HL-60/S4 treated with retinoic acid at 250 ng/mL for 4 days and 3 days (cell line): ENCODE measurements at regions not wholly inside any gene's neighbourhood (a gene's known extent, or its start where the extent isn't known, plus 50 kb on each side); places are given as distances from the start of the nearest gene placed in this dataset.
"Not testable (repeated sequence)": the region's sequence is repeated elsewhere in the genome, so short reads cannot be mapped to it uniquely, and the experiment has no call there.

Source experiments
- in situ Hi-C: fragments of 300-500 bp; cut with MboI; formaldehyde crosslinking; loops from 2 replicates; pipeline ENCODE4 v1.7.0; 2022; ENCODE audit warnings: low sequenced_read_pairs

DNA sequence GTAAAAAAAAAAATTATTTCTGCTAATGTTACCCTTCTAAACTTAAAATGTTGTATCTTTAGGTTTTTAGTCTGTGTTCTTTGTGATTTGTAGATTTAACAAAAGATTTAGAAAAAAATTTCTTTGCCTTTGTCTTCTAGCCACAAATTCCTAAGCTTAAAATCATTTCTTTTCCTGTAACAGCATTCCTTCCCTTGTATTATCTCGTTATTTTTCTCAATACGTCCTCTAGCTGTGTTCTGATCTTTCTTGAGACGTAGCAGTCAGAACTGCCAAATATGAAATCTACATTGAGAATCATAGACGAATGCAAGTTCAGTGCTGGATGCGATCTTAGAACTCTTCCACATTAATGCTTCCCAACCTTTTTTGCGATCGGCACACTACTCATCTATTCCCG is 283.1 kb downstream of the UTRN start:
- in situ Hi-C loops: no loop called here

DNA sequence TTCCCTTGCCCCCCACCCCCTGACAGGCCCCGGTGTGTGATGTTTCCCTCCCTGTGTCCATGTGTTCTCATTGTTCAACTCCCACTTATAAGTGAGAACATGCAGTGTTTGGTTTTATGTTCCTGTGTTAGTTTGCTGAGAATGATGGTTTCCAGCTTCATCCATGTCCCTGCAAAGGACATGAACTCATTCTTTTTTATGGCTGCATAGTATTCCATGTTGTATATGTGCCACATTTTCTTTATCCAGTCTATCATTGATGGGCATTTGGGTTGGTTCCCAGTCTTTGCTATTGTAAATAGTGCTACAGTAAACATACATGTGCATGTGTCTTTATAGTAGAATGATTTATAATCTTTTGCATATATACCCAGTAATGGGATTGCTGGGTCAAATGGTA is 287.4 kb downstream of the UTRN start:
- in situ Hi-C loops: not testable (repeated sequence)

DNA sequence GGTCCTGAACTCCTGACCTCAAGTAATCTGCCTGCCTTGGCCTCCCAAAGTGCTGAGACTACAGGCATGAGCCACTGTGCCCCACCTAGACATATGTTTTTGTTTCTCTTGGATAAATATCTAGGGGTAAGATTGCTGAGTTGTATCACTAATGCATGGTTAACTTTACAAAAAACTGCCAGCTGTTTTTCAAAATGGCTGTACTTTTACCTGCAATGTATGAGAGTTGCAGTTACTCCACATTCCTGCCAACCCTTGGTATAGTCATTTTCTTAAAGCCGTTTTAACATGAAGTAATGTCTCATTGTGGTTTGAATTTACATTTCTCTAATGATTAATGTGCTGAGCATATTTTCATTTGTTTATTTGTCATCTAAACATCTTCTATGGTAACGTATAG is 289.7 kb downstream of the UTRN start:
- in situ Hi-C loops: loop anchor here (25.0 kb wide), 3 partner anchors 363 to 638 kb away; no protein-coding TSS in a partner anchor

DNA sequence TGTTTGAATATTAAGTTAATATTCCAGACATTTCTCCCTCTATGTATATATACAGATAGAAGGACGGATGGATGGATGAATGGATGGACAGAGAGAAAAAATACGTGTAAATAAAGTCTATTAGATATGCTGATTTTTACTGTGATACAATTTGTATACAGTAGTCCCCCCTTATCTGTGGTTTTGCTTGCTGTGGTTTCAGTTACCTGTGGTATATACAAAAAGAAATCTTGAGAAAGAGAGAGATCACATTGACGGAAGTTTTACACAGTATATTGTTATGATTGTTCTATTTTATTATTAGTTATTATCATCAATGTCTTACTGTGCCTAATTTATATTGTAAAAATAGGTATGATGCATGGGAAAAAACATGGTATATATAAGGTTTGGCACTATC is 290.2 kb downstream of the UTRN start:
- in situ Hi-C loops: loop anchor here (25.0 kb wide), 3 partner anchors 362 to 637 kb away; no protein-coding TSS in a partner anchor

DNA sequence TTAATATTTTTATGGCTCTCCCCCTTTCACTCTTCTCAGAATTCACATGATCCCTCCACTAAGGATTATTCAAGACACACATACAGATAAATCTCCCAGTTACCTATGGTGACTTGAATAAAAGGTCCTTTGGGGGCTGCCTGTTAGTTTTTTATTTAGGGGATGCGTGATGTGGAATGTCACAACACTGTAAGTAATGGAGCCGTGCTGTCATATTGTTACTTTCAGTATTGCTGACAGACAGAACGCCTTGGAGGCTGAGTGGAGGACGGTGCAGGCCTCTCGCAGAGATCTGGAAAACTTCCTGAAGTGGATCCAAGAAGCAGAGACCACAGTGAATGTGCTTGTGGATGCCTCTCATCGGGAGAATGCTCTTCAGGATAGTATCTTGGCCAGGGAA is 291.7 kb downstream of the UTRN start:
- in situ Hi-C loops: loop anchor here (25.0 kb wide), 3 partner anchors 360 to 635 kb away; no protein-coding TSS in a partner anchor

DNA sequence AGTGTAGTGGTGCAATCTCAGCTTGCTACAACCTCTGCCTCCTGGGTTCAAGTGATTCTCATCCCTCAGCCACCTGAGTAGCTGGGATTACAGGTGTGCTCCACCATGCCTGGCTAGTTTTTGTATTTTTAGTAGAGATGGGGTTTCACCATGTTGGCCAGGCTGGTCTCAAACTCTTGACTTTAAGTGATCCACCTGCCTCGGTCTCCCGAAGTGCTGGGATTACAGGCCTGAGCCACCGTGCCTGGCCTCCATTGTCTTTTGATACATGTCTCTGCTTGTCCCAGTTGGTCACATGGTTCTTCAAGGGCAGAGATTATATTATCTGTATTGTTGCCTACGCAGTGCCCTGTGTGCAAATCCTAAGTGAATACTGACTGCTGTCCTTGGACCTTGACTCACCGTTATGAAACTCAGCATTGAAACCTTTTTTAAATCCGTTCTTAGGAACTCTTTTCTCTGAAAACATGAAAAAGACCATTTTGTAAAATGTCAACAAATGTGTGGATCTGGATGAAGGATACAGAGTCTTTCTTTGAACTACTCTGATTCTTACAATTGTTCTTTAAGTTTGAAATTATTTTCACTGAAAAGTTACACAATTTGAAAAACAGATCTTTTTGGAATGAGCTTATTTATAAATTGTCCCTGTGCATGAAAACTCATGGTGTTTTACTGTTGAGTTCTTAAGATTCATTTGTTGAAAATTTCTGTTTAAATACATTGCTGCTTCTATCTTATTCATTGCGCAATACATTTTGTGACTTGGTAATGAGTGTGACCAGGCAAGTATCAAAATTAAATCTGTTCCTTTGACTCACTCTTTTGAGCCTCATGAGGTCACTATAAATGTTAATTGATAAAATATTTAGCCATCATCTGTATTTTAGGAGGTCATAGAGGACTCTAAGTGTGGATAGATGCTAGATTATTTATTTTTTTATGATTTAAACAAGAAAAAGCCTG is 293.5 kb downstream of the UTRN start:
- in situ Hi-C loops: loop anchor here (25.0 kb wide), 3 partner anchors 359 to 634 kb away; no protein-coding TSS in a partner anchor

DNA sequence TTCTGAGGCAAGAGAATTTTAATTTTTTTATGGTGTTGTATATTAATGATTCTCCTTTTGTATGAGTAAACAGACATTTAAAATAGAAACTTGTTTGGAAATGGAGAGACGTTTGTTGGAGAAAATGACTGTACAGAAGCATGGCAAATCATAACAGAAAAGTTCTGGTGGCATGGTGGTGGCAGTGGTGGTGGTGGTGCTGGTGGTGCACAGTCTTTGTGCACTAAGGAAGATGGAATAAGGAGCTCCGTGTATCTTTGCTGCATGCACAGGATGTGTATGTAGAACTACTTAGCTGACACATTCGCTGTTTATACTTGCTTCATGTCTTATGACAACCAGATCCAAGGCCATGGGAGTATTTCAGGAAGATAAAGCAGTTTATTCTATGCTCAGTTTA is 294.9 kb downstream of the UTRN start:
- in situ Hi-C loops: loop anchor here (25.0 kb wide), 3 partner anchors 357 to 632 kb away; no protein-coding TSS in a partner anchor

DNA sequence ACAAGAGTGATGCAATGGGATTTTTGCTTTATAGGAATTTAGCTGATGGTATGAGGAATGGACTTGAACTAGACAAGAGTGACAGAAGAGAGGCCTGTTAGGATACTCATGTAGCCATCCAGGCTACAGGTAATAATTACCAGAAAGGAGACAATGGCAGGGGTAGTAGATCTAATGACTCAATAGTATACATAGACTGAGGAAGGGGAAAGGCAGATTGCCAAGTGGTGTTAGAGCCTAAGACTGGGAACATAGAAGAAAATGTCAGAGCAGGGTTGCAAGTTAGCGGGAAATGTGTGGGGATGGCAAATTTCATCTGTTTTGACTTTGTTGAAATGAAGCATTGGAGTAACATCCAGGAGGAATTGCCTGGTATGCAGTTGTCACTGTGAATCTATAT is 295.6 kb downstream of the UTRN start:
- in situ Hi-C loops: loop anchor here (25.0 kb wide), 3 partner anchors 357 to 632 kb away; no protein-coding TSS in a partner anchor

DNA sequence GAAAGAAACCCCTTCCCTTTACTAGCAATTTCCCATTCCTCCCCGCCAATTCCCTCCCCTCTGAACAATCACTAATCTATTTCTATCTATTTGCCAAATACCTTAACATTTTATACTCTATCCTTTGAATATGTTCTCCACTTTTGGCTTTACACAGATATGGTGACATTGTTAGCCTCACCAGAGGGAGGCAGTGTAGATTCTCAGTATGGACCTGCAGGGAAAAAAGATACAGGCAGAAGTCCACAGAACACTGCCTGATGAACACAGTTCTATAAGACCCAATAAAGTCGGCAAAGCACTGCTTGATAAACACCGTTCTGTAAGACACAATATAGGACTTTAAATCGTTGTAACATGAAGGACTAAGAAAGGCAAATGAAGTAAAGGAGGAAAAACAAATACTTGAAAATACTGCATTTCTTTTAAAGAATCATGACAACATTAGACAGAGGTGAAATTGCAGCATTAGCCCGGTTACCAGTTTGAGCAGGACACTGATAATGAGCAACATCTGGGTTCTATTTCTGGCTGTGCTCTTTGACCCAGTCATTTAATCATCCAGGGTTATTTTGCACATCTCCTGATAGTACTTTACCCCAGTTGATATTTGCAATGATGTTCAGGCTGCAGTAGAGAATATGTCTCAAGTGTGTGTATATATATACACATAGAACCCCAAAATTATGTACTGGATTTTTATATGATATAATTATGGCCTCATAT is 296.8 kb downstream of the UTRN start:
- in situ Hi-C loops: loop anchor here (25.0 kb wide), 3 partner anchors 355 to 630 kb away; no protein-coding TSS in a partner anchor

DNA sequence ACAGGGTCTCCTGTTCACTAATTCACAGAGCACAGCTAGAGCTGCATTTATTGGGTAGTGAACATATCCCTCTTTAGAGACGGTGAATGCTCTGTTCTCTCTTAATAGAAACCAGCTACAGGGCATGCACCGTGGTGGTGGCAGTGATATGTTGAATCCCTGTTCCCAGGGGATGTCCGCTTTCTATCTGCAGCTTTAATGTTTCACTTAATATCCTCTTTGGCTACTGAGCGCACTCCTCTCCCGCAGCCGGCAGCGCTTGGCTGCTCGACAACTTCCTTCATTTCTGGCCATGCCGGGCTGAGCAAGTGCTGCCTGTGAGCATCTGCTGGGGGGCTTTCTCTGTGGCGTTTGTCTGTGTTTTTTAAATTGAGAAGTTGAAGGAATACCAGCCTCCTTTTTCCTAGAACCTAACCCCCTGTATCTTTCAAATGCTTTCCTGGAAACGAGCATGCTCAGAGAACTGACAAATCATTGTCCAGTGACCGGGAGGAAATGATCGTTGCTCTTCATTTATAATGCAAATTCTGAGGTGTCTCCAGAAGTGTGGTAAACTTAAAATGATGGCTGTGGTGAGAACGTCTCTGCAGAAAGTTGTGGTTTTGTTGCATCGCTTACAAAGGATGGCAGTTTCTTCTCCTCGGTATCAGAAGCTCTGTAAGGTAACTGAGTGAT is 297.9 kb downstream of the UTRN start:
- in situ Hi-C loops: loop anchor here (25.0 kb wide), 3 partner anchors 354 to 629 kb away; no protein-coding TSS in a partner anchor

DNA sequence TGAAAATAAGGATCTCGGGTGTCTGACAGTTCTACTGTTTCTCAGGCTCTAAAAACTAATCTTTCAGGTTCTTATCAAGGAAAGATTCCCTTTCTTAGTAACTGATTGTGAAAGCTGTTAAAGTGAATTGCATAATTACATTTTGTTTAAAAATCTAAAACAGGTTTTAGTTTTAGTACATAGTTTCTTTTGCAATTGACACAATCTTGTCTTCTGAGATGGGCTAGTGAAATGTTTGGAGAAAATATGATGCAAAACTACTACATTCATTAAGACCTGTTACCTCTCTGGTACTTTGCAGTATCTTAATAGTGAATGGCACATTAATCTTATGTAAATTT is 298.4 kb downstream of the UTRN start:
- in situ Hi-C loops: loop anchor here (25.0 kb wide), 3 partner anchors 354 to 629 kb away; no protein-coding TSS in a partner anchor

DNA sequence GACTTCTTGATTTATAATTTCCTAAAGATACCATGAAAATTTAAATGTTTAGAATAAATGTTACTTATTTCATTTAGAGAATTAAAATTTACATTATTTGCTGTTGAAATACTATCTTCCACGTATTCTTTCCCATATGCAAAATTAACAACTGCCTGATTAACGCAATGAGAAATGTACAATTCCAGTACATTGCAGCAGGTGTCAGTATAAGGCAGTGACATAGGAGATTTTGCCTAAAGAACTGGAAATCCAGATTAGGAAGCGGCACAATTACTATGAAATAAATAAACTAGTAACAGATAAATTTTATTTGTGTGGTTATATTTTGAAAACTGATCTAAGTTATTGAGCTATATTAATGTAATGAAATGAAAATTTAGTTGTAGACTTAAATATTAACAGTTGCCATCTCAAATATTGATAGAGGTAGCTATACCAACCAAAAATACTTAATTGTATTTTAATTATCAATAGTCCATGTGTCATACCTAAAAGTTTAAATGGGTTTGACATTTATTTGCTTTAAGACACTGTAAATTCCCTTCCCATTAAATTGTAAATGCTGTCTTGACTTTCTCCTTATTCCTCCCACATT is 300.2 kb downstream of the UTRN start:
- in situ Hi-C loops: loop anchor here (25.0 kb wide), 3 partner anchors 352 to 627 kb away; no protein-coding TSS in a partner anchor

DNA sequence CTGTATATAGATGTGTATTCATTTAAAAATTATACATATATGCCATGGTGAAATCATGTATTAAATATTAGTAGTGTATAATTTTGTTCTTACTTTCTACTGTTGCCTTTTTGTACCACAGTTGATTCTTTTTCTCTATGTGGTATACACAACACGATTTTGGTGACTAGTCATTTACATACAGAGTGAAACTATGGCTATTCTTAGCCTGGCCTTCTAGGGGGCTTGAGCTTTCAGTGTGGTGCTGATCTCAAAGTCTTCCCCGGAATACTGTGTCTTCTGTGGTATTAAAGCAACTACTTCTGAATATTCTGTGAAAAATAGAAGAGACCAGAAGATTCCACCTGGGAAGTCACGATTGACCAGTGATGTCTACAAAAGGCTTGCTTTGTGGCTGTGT is 301.9 kb downstream of the UTRN start:
- in situ Hi-C loops: loop anchor here (25.0 kb wide), 3 partner anchors 350 to 625 kb away; no protein-coding TSS in a partner anchor

DNA sequence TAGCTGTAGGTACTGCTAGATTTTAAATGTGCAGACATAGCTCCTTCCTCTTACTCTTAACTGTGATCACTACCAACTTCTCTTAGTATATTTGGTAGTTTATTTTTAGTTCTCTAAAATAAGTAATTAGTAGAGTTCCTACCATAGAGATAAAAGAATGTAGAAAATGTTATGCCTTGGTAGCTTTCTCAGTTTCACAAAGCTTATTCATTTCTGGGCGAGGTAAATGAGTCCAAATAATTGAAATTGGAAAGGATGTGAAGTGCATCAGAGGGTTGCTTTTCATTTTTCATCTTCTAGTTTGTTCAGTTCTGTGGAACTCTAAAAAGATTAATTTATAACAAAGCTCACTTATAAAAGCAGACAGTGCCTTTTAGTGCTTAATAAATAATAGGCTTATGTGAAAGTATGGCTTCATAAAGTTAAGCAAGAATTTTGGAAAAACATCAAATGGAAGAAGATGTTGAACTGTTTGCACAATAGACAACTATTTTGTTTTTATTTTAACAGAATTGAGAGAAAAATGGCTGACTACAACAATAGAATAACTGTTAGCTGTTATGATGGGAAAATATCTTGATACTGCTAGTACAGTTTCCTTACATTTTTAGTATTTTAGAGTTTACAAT is 303.7 kb downstream of the UTRN start:
- in situ Hi-C loops: loop anchor here (25.0 kb wide), 3 partner anchors 348 to 623 kb away; no protein-coding TSS in a partner anchor

DNA sequence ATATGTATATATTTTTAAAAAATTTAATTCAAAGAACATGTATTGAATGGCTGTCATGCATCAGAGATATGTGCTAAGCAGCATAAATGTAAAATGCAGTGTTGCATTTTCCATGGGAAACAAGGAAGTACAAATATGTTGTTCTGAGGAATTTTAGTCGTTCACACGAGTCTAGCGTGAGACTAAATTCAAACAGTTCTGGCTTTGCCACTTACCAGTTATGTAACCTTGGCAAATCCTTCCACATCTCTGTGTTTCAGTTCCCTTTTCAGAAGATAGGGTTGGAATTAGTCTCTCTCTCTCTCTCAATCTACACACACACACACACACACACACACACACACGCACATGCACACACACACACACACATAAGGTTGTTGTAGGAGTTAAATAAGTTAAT is 305.4 kb downstream of the UTRN start:
- in situ Hi-C loops: loop anchor here (25.0 kb wide), 3 partner anchors 347 to 622 kb away; no protein-coding TSS in a partner anchor

DNA sequence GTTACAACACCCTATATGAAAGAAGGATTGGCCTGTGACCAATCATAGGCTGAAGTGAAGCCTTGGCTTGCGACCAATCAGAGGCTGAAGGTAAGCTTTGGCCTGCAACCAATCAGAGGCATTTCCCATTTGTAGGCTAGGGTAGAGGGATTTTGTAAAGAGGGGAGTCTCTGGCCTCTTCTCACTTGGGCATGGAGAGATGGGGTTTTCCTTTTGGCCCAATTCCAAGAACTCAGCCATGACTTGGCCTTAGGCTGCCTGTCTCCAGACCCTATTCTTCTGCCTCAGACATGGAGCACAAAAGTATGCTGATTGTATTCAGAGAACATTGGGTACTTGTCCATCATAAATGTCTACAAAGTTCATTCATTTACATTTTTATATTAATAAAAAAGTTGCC is 308.3 kb downstream of the UTRN start:
- in situ Hi-C loops: loop anchor here (25.0 kb wide), 3 partner anchors 344 to 619 kb away; no protein-coding TSS in a partner anchor

DNA sequence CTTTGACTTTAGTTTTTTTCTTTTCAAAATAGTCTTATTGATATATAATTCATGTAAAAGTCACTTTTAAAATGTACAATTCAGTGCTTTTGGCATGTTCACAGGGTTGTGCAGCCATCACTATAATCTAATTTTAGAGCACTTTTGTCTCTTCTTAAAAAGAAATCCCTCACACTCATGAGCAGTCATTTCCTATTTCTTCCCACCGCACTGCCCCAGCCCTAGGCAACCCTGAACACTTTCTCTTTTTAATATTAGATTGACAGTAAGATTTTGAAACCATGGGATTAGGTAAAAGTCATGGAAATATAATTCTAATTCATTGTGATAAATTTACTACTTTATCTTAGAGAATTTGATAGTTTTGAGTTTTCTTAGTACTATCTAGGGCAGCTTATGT is 309.4 kb downstream of the UTRN start:
- in situ Hi-C loops: loop anchor here (25.0 kb wide), 3 partner anchors 343 to 618 kb away; no protein-coding TSS in a partner anchor

DNA sequence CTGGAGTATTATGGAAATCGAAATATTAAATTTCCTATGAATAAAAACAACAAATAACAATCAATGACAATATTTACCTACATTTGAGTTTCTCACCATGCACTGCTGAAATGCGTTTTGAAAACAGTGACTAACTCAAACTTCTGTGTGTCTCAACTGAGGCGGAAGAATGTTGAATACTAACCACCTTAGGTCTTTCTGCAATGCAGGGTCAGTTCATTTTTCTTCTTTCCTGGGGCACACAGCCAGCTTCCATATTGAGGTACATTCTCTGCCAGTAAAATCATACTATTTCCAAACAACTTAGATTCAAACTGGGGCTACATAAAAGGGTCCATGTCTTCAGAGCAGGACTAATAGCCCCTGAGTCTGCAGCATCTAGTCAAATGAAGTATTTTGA is 310.1 kb downstream of the UTRN start:
- in situ Hi-C loops: loop anchor here (25.0 kb wide), 3 partner anchors 342 to 617 kb away; no protein-coding TSS in a partner anchor

DNA sequence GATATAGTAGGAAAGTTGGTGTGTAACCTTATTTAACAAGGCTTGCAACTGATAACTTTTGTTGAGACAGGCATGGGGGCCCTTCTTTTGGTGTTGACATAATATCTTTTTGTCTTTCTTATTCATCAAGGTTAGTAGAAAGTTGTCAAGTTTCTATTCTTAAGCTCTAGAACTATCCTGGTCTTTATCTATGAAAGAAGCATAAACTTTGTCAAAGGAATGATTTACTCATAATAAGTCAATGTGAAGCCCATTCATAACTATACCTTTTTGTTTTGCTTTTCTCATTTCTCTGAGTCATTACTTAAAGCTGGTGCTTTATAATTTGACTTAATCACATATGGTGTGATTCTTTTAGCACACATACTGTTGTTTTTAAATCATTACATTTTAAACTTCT is 312.4 kb downstream of the UTRN start:
- in situ Hi-C loops: loop anchor here (25.0 kb wide), 3 partner anchors 340 to 615 kb away; no protein-coding TSS in a partner anchor
